ENCODE measurements at regions not wholly inside any gene's neighbourhood (a gene's known extent, or its start where the extent isn't known, plus 50 kb on each side); places are given as distances from the start of the nearest gene placed in this dataset.
"Not testable (repeated sequence)": the region's sequence is repeated elsewhere in the genome, so short reads cannot be mapped to it uniquely, and the experiment has no call there.

GRCh38 chr9:27838876-27839275, 265.6 kb upstream of the C9orf72 start:
- no peak for TF ChIP-seq ZNF274 (IDR thresholded peaks at IDR 0.05; ENCODE audit: low read depth, low read length)

GRCh38 chr9:27839767-27840166, 266.5 kb upstream of the C9orf72 start:
- H3K4me3 ChIP-seq (ENCODE audit: low read length): not testable (repeated sequence)

More at GRCh38 chr9:27838876-27839275, 265.6 kb upstream of the C9orf72 start:
- H3K4me3 ChIP-seq (ENCODE audit: low read length): no peak overlapping the region

GRCh38 chr9:27844797-27845196, 271.5 kb upstream of the C9orf72 start:
- TF ChIP-seq ZNF274 (IDR thresholded peaks at IDR 0.05; ENCODE audit: low read depth, low read length): no peak
- no peak overlapping the region for H3K4me3 ChIP-seq (ENCODE audit: low read length)

GRCh38 chr9:27847380-27847779, 274.1 kb upstream of the C9orf72 start:
- no peak for TF ChIP-seq ZNF274 (IDR thresholded peaks at IDR 0.05; ENCODE audit: low read depth, low read length)
- H3K4me3 ChIP-seq (ENCODE audit: low read length): no peak overlapping the region

GRCh38 chr9:27847818-27848217, 274.5 kb upstream of the C9orf72 start:
- no peak overlapping the region for H3K4me3 ChIP-seq (ENCODE audit: low read length)
- no peak for TF ChIP-seq ZNF274 (IDR thresholded peaks at IDR 0.05; ENCODE audit: low read depth, low read length)

- TF ChIP-seq ZNF274 (IDR thresholded peaks at IDR 0.05; ENCODE audit: low read depth, low read length): no peak
- no peak overlapping the region for H3K4me3 ChIP-seq (ENCODE audit: low read length)
These were observed 275.0 kb upstream of the C9orf72 start for GRCh38 chr9:27848315-27848714.

- TF ChIP-seq ZNF274 (IDR thresholded peaks at IDR 0.05; ENCODE audit: low read depth, low read length): no peak
- no peak overlapping the region for H3K4me3 ChIP-seq (ENCODE audit: low read length)
These were observed 278.6 kb upstream of the C9orf72 start for GRCh38 chr9:27851858-27852257.

- H3K4me3 ChIP-seq (ENCODE audit: low read length): no peak overlapping the region
- TF ChIP-seq ZNF274 (IDR thresholded peaks at IDR 0.05; ENCODE audit: low read depth, low read length): no peak
These were observed 280.2 kb upstream of the C9orf72 start for GRCh38 chr9:27853529-27853928.

- H3K4me3 ChIP-seq (ENCODE audit: low read length): no peak overlapping the region
- no peak for TF ChIP-seq ZNF274 (IDR thresholded peaks at IDR 0.05; ENCODE audit: low read depth, low read length)
These were observed 282.8 kb upstream of the C9orf72 start for GRCh38 chr9:27856054-27856453.

GRCh38 chr9:27856748-27857147, 283.5 kb upstream of the C9orf72 start:
- no peak overlapping the region for H3K4me3 ChIP-seq (ENCODE audit: low read length)
- TF ChIP-seq ZNF274 (IDR thresholded peaks at IDR 0.05; ENCODE audit: low read depth, low read length): no peak

GRCh38 chr9:27861887-27862286, 288.6 kb upstream of the C9orf72 start:
- H3K4me3 ChIP-seq (ENCODE audit: low read length): no peak overlapping the region
- no peak for TF ChIP-seq ZNF274 (IDR thresholded peaks at IDR 0.05; ENCODE audit: low read depth, low read length)

- no peak for TF ChIP-seq ZNF274 (IDR thresholded peaks at IDR 0.05; ENCODE audit: low read depth, low read length)
- H3K4me3 ChIP-seq (ENCODE audit: low read length): no peak overlapping the region
These were observed 291.6 kb upstream of the C9orf72 start for GRCh38 chr9:27864644-27865438.

- TF ChIP-seq ZNF274 (IDR thresholded peaks at IDR 0.05; ENCODE audit: low read depth, low read length): no peak
- H3K4me3 ChIP-seq (ENCODE audit: low read length): no peak overlapping the region
These were observed 293.5 kb upstream of the C9orf72 start for GRCh38 chr9:27866741-27867140.

- no peak overlapping the region for H3K4me3 ChIP-seq (ENCODE audit: low read length)
- no peak for TF ChIP-seq ZNF274 (IDR thresholded peaks at IDR 0.05; ENCODE audit: low read depth, low read length)
These were observed 297.1 kb upstream of the C9orf72 start for GRCh38 chr9:27870404-27870803.

GRCh38 chr9:27880156-27880555, 306.9 kb upstream of the C9orf72 start:
- no peak for TF ChIP-seq ZNF274 (IDR thresholded peaks at IDR 0.05; ENCODE audit: low read depth, low read length)
- H3K4me3 ChIP-seq (ENCODE audit: low read length): no peak overlapping the region

GRCh38 chr9:27880635-27881034, 307.4 kb upstream of the C9orf72 start:
- H3K4me3 ChIP-seq (ENCODE audit: low read length): no peak overlapping the region
- no peak for TF ChIP-seq ZNF274 (IDR thresholded peaks at IDR 0.05; ENCODE audit: low read depth, low read length)

All from GM08714 (cell line).